NCI-H1436 treated with DMSO at 0.1 percent for 48 hours (cell line): ENCODE measurements at regions not wholly inside any gene's neighbourhood (a gene's known extent, or its start where the extent isn't known, plus 50 kb on each side); places are given as distances from the start of the nearest gene placed in this dataset.

Source experiments
- DNase-seq: peaks from one replicate; lab custom pipeline; 2025; lab: John Stamatoyannopoulos, UW

DNA sequence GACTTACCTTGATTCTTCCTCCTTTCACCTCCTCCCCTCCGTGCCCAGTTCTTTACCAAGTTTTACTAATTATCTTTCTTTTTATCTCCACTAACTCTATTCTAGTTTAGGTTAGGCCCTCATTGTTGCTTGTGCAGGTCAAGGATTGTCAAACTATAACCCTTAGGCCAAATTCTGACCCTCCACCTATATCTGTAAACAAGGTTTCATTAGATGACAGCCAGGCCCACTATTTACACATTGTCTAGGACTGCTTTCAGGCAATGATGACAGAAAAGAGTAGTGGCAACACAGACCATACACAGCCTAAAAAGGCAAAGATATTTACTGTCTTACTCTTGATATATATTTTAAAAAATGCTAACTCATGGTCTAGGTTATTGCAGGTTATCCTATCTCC lies 212.0 kb downstream of the RAD51AP2 start:
- no peak for DNase-seq

DNA sequence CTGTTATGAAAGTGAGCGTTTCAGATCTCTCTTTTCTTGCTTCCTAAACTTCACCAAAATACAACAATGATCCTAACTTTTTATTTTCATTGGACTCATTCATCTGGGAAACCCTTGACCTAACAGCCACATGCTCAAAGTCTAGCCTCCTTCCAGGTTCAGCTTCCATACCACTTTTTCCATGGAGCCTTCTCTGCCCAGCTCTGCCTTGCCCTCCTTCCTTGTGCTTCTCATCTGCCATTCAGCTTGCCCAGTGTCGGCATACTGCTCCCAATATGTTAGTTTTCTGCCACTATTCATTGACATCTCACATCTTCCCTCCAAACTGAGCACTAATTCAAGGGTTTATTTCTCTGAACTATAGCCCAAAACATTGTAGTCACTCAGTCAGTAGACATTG lies 214.7 kb downstream of the RAD51AP2 start:
- DNase-seq: no peak

DNA sequence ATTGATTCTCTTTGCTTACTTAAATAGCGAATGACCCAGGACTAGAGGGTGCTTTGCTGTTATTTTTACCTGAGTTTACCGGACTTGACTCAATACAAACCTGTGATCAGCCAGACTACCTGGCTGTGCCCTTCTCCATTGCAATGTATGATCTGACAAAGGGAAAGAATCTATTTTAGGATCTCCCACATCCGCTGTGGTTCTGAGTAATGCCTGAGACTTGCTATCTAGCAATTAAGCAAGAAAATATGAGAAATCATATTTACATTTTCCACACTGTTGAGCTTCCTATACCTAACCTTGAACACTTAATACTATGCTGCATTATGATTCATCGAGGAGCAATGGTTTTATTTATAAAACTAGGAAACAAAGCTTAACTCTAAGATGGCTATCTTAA lies 215.2 kb downstream of the RAD51AP2 start:
- DNase-seq: no peak

DNA sequence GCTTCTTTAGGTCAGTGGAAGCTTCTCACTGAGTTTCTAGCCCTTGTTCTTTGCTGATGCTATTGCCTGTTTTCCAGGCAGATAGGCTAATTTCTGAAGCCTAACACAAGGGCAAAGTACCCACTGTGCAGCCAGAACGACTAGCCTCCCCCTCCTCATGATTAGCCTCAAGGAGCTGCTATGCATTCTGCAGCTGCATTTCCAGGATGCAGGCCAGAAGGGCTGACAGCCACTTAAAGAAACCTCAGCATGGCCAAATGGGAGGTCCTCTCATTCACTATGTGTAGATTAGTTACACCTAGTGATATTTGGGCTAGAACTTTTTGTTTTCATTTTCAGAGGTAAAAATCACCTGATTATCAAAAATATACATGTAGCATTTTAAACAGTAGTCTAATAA lies 216.0 kb downstream of the RAD51AP2 start:
- DNase-seq: no peak

DNA sequence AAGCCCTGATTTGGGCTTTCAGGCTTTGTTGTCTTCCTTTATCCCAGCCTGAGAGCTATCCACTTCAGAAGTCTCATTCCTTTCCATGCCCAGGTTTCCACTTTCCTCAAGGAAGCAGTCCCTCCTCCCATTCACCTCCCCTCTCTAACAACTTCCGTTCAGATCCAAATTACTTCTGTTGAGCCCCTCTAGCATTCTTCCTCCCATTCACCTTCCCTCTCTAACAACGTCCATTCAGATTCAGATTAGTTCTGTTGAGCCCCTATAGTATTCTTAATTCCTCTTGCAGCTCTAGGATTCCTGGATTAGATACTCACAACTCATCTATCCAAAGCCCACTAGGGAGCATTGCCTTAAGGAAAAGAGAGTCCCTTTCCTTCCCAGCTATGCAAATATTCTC lies 216.8 kb downstream of the RAD51AP2 start:
- DNase-seq: no peak

DNA sequence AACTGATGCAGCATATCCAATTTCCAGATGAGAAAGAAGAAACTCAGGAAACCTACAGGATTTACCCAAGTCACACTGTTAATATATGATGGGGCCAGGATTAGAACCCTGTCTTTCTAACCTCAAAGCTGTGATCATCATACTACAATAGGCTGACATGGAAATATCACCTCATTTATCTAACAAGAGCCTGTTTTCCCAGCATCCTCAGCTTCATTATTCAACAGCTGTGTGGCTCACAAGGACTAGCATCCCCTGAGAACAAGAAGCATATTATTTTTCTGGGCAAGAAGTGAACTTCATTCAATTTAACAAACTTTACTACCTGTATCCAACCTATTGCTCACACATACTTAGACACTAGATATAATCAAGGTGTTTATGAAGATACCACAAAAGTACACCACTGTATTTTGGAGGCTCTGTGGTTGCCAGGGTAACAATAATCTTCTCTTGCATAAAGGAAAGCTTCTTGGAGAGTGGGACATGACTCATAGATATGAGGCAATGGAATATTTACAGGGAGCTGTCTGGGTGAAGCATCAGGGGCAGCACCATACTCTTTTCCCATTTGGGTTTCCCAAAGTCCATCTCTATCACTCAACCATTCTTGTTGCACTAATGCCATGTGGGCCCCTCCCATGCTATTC lies 218.2 kb downstream of the RAD51AP2 start:
- DNase-seq: no peak

DNA sequence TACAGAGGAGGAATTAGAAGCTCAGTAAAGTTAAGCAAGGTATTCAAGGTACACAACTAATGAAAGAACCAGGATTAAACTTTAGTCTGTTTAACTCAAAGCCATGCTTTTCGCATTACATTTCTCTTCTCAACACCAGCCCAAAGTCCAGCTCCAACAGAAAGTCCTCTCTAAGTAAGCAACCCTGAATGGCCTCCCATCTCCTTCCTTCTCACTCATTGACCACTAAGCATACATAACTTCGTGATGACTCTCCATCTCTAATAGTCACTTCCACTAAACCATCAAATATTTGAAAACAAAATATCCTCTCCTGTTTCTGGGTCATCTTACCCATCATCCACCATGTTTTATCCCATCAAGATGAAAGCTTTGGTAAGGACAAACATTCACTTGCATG lies 219.8 kb downstream of the RAD51AP2 start:
- no peak for DNase-seq

DNA sequence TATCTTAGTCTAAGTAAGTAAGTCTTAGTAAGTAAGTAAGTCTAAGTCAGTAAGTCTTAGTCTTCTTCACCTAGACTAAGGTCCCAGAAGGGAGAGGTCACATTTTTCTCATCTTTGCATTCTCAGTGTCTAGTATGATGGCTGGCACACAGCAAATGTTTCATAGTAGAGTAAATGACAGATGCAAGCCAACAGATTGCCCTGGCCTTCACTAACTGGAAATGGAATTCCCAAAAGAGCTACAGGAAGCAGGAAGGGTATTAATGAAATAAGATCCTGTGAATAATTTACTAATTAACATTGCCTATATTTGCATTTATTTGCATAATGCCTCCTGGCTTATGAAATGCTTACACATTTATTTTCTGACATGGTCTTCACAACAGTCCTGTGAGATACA lies 221.6 kb downstream of the RAD51AP2 start:
- no peak for DNase-seq

DNA sequence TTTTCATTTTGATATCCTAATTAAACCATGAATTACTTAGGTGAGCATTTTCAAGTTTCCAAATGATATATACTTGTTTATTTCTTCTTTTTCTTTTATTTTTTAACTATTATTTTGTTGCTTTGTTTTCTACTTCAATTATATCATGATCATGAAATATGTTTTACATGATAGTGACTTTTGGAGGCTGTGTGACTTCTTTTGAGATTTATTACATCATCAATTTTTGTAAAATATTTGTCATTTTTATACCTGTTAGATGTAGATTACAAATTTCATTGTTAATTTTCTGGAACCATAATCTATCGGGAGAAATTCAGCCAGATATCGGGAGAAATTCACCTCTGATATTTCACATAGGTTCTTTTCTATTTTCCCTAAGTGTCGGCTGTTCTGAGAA lies 228.6 kb downstream of the RAD51AP2 start:
- no peak for DNase-seq

DNA sequence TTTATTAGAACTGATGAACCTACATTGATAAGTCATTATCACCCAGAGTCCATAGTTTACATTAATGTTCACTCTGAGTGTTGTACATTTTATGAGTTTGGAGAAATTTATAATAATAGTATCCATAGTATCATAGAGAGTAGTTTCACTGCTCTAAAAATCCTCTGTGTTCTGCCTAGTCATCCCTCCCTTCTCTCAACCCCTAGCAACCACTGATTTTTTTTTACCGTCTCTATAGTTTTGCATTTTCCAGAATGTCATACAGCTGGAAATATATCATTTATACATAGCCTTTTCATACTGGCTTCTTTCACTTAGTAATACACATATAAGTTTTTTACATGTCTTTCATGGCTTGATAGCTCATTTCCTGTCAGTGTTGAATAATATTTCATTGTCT lies 231.1 kb downstream of the RAD51AP2 start:
- DNase-seq: no peak

DNA sequence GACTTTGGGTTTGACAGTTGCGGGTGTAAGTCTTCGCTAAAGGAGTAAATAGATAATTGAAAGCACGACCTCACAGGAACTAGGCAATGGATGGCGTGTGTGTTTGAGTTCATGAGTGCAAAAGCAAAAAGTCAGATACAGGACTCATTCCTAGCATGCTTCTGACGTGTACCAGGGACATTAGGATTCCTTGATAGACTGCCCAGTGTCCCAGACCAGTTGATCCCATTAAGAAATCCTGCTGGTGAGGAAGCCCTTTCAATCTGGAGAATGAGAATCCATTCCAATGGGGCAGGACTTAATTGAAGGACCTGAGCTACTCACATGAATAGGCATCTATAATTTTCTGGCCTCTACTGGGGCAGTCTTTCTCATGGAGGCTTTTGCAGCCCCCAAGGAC lies 235.4 kb downstream of the RAD51AP2 start:
- no peak for DNase-seq

DNA sequence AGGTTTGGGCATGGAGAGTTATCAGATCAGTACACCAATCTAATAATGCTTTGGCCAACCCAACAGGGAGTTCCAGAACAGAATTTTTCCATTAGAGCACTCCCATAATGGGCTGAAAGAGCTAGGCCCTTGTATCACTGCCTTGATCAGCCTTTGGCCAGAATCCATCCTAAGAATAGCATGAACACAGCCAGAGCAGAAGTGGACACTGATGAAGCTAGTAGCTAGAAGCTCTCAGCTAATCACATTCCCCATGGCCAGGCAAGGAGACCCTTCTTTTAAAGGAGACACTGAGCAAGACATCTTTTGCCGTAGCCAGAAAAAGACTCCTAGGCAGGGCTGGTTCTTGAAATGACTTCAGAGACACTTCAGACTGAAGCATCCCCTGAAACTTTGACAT lies 236.0 kb downstream of the RAD51AP2 start:
- DNase-seq: no peak

DNA sequence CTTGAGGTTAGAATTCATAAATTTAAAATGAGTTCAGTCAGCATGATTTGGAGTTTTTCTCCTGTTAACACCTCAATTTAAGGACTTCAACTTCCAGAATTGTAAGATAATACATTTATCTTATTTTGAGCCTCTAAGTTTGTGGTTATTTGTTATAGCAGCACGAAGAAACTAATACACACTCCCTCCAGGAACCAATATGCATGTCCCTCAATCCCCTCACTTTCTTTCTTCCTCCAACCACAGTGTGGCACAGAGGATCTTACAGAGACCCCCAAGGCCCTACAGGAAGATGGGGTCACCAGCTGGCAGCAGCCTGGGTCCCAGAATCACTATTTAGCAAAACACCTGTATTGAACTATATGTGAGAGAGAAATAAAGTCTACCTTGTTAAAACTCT lies 242.0 kb downstream of the RAD51AP2 start:
- DNase-seq: no peak

DNA sequence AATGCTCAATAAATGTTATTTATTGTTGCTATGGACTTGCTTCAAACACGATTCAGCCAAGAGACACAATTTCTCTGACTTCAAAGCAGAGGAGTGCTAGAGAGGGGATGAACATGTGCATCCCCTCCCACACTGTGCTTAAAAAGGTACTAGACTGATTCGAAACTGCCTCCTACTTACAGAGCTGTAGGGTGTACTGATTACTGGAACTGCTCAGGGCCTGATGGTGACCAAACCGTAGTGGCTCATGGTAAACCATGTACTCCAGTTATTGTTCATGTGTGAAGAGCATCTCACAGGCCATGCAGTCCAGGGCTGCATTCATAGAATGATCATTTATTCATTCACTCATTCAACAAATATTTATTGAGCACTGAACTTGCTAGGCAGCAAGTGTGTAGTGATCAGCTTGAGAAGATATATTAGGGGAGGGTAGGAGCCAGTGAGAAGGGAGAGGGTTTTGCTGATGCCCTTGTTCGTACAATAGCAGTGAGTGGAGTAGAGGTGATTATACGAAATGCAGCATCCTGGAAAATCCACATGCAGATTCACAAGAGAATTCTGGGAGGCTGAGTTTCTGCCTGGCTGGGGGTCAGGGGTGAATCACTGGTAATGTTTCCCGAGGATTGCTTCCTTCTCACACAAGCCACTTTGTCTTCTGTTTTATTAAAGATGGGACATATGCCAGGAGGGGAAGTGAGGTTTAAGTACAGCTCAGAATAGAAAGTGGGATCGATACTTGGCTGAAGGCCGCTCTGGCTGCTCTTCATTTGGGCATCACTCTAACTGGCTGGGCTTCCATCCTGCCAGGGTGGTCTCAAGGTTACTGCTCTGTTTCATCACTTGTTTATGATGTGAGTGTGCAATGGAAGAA lies 245.4 kb downstream of the RAD51AP2 start:
- no peak for DNase-seq

DNA sequence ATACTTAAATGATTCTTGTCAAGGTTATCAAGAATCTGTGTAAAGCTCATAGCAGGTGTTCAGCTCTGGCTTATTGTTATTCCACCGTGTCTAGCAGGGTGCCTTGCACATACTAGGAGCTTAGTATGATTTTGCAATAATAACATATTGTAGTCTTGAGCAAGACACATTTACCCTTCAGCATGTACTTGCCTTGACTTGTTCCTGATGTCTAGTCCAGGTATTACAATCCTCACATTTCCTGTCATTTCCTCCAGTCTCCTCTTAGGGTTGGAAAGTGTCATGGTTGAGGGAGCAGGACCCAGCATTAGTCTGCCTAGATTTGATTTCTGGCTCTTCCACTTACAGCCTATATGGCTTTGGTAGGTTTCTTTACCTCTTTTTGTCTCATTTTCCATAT lies 246.1 kb downstream of the RAD51AP2 start:
- DNase-seq: no peak

DNA sequence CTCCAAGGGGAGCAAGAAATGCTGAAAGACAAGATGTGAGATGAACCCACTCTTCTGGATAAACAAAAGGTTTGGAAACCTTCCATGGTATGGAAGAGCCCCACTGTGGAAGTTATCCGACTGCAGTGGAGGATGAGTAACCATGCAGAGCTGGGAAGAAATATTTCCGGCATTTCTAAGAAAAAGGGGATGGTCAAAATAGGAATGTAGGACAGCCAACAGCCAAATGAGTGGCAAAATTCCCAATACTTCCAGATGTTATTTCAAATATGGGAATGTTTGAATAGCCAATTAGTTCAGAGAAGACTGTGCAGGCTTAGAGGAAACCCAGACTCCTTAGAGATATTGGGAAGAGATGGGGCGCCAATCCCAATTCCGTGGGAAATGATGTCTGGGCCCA lies 246.8 kb downstream of the RAD51AP2 start:
- no peak for DNase-seq

DNA sequence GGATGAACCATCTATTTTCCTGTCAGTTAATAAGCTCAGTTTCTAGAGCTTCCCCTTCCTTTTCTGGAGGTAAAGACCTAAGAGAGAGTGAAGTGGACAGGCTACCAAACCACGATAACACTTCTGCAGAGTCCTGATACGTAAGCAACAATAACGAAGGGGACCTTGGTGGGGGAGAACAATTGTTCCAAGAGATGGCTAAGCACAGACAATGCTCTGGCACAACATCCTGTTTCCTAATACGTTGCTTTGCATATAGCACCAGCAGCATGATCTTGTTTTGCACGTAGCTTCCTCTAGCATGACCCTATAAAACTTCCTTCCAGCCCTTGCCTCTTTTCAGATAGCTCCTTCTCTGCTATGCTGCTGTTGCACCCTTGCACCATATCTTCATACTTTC lies 247.3 kb downstream of the RAD51AP2 start:
- no peak for DNase-seq

DNA sequence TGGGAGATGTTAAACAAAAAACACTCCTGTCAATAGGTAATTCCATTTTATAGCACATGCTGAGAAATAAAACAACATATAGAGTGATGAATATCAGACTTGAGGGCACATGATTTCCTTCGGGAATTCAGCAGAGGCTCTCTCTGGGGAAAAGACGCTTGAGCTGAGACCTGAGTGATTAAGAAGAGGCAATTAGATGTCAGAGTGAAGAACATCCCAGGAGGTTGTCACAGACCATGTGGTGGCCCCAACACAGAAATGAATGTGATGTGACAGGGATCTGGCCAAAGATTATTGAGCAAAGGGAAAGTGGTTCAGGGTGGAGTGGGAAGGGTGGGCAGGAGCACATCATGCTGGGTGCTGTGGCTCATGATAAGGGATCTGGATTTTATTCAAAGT lies 254.7 kb downstream of the RAD51AP2 start:
- peak; percentile 20 for DNase-seq

DNA sequence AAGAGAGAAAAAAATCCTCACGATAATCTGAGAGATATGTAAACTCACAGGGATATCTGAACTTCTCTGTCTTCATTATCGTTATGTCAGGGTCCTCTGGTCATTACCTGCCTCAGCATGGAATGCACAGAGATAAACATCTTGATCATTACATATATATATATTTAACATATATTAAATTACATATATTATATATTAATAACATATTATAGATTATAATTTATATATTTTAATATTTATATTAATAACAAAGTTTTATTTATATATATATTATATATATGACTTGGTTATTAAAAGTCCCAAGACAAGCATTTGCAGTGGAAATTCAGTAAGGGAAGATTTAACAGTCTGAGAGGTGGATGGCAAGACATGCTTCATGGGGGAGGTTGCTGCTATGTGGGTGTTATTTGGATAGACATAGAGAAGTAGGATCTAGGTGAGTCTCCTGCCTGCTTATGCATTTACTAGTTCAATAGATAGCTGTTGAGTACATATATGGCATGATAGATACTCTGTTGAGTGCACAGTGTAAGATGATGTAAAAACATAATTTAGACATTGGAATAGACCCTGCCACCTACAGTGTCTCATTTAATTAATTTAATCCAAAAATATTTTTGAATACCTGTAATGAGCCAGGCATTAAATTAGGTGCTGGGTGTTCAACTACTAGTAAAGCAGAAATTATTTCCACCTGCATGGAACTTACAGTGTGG lies 255.2 kb downstream of the RAD51AP2 start:
- no peak for DNase-seq

DNA sequence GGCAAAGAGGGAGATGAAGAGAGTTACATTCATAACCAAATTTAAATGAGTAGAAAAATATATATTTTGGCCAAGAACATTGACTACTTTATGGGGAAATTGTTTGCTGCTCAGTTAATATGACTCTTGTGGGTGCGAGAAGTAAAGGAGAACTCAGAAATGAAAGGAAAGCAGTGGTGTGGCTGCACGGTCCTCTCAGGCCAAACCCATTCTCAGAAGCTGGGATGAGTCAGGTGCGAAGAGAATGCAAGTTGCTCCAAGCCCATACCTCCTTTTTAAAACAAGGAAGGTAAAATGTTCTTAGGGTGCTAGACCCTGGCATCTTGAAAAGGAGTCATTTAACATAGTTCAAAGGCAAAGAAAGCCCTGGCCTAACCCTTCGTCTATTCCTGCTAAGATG lies 258.6 kb downstream of the RAD51AP2 start:
- DNase-seq: no peak

DNA sequence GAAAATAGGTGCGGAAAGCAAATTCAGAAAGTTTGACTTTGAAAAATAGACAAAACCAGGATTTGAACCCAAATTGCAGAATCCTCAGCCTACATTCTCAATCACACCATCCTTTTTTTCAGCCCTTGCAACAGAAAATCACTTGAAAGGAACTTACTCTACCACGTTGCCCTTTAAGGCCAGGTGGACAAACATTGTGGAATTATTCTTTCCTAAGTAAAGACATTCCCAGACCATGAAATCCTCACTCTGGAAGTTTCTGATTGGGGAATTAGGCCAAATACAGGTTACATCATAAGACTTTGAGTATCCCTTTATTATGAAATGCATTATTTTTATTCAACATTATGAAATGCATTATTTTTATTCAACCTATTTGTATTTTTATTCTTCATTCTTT lies 259.4 kb downstream of the RAD51AP2 start:
- no peak for DNase-seq

DNA sequence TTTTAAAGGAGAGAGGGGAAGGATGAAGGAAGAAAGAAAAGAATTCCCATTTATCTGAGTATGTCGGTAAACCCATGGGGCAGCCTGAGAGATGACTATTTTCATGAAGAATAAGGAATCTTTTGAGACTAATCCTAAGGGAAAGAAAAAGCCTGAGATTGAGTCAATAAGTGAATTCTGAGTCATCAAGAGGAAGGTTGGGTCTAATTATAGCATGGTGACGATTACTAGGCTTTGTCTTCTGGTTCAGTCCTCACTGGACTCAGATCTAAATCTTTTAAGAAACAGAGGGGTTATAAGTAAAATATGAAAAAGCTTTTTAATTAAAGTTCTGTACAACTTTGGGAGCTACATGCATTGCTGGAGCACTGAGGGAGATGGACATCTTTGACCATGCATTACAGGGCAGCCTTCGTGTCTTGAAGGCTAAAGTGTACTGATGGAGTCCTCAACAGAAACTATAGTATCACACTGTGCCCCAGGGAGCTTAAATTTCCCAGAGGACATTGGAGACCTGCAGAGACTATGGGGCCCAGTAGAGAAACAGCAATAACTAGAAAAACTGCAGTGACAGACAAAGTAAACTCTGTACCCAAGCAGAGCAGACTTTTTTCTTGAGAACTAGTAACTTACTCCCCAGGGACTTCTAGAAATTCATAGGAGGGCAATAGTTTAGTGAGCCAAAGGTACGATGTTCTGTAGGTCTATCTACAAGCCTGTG lies 260.9 kb downstream of the RAD51AP2 start:
- no peak for DNase-seq
